ENCODE measurements at regions not wholly inside any gene's neighbourhood (a gene's known extent, or its start where the extent isn't known, plus 50 kb on each side); places are given as distances from the start of the nearest gene placed in this dataset.

- H3K36me3 ChIP-seq (ENCODE audit: control insufficient read depth, insufficient read depth, low read length), result no peaks in the 10 kb centered on the region
- intact Hi-C loops (cut with micrococcal nuclease; ENCODE audit: unreplicated experiment), result no loop called here
- no peak overlapping the region for H3K4me3 ChIP-seq (ENCODE audit: low read depth, low read length)
- no peak for DNase-seq
- Mint-ChIP-seq H3K9me3 (ENCODE audit: unreplicated experiment) (no peaks in the 10 kb centered on the region), H3K4me1 (ENCODE audit: low read depth, unreplicated experiment) (no peaks in the 10 kb centered on the region), H3K4me3 (ENCODE audit: unreplicated experiment) (no peak overlapping the region), H3K36me3 (ENCODE audit: insufficient read depth, unreplicated experiment) (no peaks in the 10 kb centered on the region), H3K27ac (ENCODE audit: unreplicated experiment) (no peak overlapping the region), H3K27me3 (ENCODE audit: insufficient read depth, unreplicated experiment) (peaks cover 17% of the 10 kb centered on the region)
- no TSS peak for BruUV-seq (replicated peaks)
- no peak for TF ChIP-seq CTCF (IDR thresholded peaks at IDR 0.05; ENCODE audit: insufficient read depth in 1 of 2, low read depth in 1 of 2, low read length in 1 of 2, severe bottlenecking in 1 of 2, unreplicated experiment in 1 of 2)
- POLR2A ChIA-PET, result no interaction called here
- CTCF ChIA-PET, result no interaction called here
- H3K4me1 ChIP-seq, result no peaks in the 10 kb centered on the region
- H3K9me3 ChIP-seq, result no peaks in the 10 kb centered on the region
- H3K27me3 ChIP-seq (replicated peaks; ENCODE audit: control insufficient read depth, insufficient read depth, low read length), result no peaks in the 10 kb centered on the region
Observed at GRCh38 chr3:135454890-135455289, 510.6 kb upstream of the PPP2R3A start.

DNA sequence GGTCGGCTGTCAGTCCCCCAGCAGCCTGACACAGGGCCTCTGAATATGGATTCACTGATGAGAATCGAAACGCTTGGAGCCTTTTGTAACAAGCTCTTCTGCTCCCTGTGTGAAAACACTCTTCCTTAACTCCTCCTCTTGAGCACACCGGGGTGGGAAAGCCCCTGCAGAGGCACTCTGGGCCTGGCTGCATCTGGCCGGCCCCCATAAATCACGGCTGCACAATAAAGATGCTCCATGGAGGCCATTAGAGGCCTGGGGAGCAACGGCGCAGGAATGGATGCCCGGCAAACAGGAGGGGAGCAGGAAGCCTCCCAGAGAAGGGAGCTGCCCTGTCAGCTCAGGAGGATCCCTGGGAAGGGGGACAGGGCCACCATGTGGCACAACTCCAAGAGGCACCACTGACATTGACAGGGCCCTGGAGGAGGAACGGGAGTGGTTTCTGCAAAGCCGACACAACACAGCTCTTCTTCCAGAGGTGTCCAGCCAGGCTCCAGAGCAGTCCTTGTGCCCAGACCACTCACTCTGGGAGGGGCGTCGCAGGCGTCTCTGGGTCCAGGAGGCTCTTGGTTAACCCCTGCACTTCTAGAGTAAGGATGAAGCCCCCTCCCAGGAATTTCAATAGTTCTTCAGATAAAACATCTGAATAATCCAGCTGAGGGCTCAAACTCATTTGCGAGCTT is 509.3 kb upstream of the PPP2R3A start:
- intact Hi-C loops (cut with micrococcal nuclease; ENCODE audit: unreplicated experiment), result no loop called here
- TF ChIP-seq CTCF (IDR thresholded peaks at IDR 0.05; ENCODE audit: insufficient read depth in 1 of 2, low read depth in 1 of 2, low read length in 1 of 2, severe bottlenecking in 1 of 2, unreplicated experiment in 1 of 2), result no peak
- peaks cover 17% of the 10 kb centered on the region for H3K27me3 Mint-ChIP-seq (ENCODE audit: insufficient read depth, unreplicated experiment)
- ChIA-PET CTCF (no interaction called here), POLR2A (no interaction called here)
- peak in 1 of 2 experiments; percentile 5 for DNase-seq
- no peaks in the 10 kb centered on the region for H3K36me3 Mint-ChIP-seq (ENCODE audit: insufficient read depth, unreplicated experiment)
- no peaks in the 10 kb centered on the region for H3K4me1 ChIP-seq
- H3K27ac Mint-ChIP-seq (ENCODE audit: unreplicated experiment), result no peak overlapping the region
- no peaks in the 10 kb centered on the region for H3K36me3 ChIP-seq (ENCODE audit: control insufficient read depth, insufficient read depth, low read length)
- no peaks in the 10 kb centered on the region for H3K9me3 Mint-ChIP-seq (ENCODE audit: unreplicated experiment)
- no peak overlapping the region for H3K4me3 ChIP-seq (ENCODE audit: low read depth, low read length)
- no peaks in the 10 kb centered on the region for H3K27me3 ChIP-seq (replicated peaks; ENCODE audit: control insufficient read depth, insufficient read depth, low read length)
- no peaks in the 10 kb centered on the region for H3K4me1 Mint-ChIP-seq (ENCODE audit: low read depth, unreplicated experiment)
- no peaks in the 10 kb centered on the region for H3K9me3 ChIP-seq
- H3K4me3 Mint-ChIP-seq (ENCODE audit: unreplicated experiment), result no peak overlapping the region
- no TSS peak for BruUV-seq (replicated peaks)

DNA sequence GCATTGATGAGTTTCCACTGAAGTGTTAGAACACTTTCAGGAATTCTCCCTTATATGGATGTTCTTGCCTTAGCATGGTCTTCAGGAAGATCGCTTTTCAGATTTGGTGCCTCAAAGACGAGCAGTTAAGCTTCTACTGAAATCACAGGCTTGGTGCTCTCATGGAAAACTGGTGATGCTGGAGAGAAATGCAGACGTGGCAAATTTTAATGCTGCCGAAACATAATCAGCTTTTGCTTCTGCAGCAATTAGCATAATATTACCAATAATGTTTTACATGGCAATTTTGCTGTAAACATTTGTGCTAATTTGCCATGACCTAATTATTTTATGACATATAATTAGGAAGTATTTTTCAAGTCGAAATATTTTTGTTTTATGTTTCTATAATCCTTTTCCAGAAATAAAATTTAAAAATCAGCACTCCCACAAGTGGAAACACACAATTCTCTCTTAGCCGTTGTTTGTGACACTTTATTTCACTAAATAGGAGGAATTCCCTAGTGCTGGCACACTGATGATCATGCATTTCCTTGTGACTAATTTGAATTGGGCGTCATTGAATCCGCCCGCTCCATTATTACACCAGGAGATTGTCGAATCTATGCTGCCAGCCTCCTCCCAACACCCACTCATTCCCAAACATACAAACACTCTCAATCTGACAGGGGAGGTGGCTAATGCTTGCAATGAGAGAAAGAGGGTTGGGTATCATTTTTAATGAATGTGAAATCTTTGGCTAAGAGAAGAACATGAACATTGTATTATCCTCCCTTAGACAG is 506.8 kb upstream of the PPP2R3A start:
- TF ChIP-seq CTCF (IDR thresholded peaks at IDR 0.05; ENCODE audit: insufficient read depth in 1 of 2, low read depth in 1 of 2, low read length in 1 of 2, severe bottlenecking in 1 of 2, unreplicated experiment in 1 of 2), result no peak
- H3K4me1 ChIP-seq, result no peaks in the 10 kb centered on the region
- no peaks in the 10 kb centered on the region for H3K9me3 Mint-ChIP-seq (ENCODE audit: unreplicated experiment)
- H3K27ac Mint-ChIP-seq (ENCODE audit: unreplicated experiment), result no peak overlapping the region
- H3K4me3 Mint-ChIP-seq (ENCODE audit: unreplicated experiment), result no peak overlapping the region
- H3K27me3 Mint-ChIP-seq (ENCODE audit: insufficient read depth, unreplicated experiment), result peaks cover 22% of the 10 kb centered on the region
- CTCF ChIA-PET, result no interaction called here
- H3K4me3 ChIP-seq (ENCODE audit: low read depth, low read length), result no peak overlapping the region
- H3K27me3 ChIP-seq (replicated peaks; ENCODE audit: control insufficient read depth, insufficient read depth, low read length), result no peaks in the 10 kb centered on the region
- BruUV-seq (replicated peaks), result no TSS peak
- no peaks in the 10 kb centered on the region for H3K36me3 ChIP-seq (ENCODE audit: control insufficient read depth, insufficient read depth, low read length)
- DNase-seq, result no peak
- no peaks in the 10 kb centered on the region for H3K4me1 Mint-ChIP-seq (ENCODE audit: low read depth, unreplicated experiment)
- POLR2A ChIA-PET, result no interaction called here
- no peaks in the 10 kb centered on the region for H3K36me3 Mint-ChIP-seq (ENCODE audit: insufficient read depth, unreplicated experiment)
- intact Hi-C loops (cut with micrococcal nuclease; ENCODE audit: unreplicated experiment), result no loop called here
- no peaks in the 10 kb centered on the region for H3K9me3 ChIP-seq

Measured in Caco-2 (cell line).